Panc1 (cell line): ENCODE measurements at regions not wholly inside any gene's neighbourhood (a gene's known extent, or its start where the extent isn't known, plus 50 kb on each side); places are given as distances from the start of the nearest gene placed in this dataset.

Experiments
- ATAC-seq: fragments of 200-7000 bp; cut with Tn5 transposase; 2 replicates; pipeline ENCODE4 v1.9.1; 2020; ENCODE audit warnings: mild to moderate bottlenecking, moderate library complexity
- BruUV-seq: library from RNA; stranded (reverse); fragments of 400-500 nt; replicated peaks from 2 replicates; lab custom pipeline; 2021; lab: Mats Ljungman, UMichigan
- CTCF ChIA-PET: fragments of 300-600 bp; sonication (Branson Sonifier 250); formaldehyde crosslinking; loops from one replicate; lab custom pipeline; 2022; ENCODE audit warnings: antibody characterized with exemption; lab: Charles Lee
- POLR2A ChIA-PET: fragments of 300-600 bp; sonication (Branson Sonifier 250); formaldehyde crosslinking; loops from one replicate; lab custom pipeline; 2022; ENCODE audit warnings: antibody characterized with exemption; lab: Charles Lee
- DNase-seq: peaks from one replicate; pipeline ENCODE4 v3.0.0-alpha.2; 2010; ENCODE audit warnings: low read depth, low spot score
- H3K27ac ChIP-seq: 2 replicates; pipeline ENCODE4 v1.5.1; 2011; ENCODE audit warnings: mild to moderate bottlenecking, low read length, inconsistent platforms
- H3K27me3 ChIP-seq: fragments of 200-500 bp; sonication (Bioruptor generic); 2 replicates; pipeline ENCODE4 v1.6.0; 2014; ENCODE audit warnings: low read length, inconsistent platforms; ENCODE audit not compliant: control insufficient read depth, insufficient read depth
- H3K36me3 ChIP-seq: fragments of 200-500 bp; sonication (Bioruptor generic); 2 replicates; pipeline ENCODE4 v1.5.1; 2014; ENCODE audit warnings: inconsistent platforms, mild to moderate bottlenecking, low read length, moderate library complexity; ENCODE audit not compliant: control insufficient read depth, insufficient read depth
- H3K4me1 ChIP-seq: 2 replicates; pipeline ENCODE4 v1.5.1; 2011; ENCODE audit warnings: inconsistent platforms, mild to moderate bottlenecking, low read length, moderate library complexity; ENCODE audit not compliant: control insufficient read depth, insufficient read depth
- H3K4me3 ChIP-seq, 2 experiments: 2 replicates each; pipeline ENCODE4 v1.5.1; 2011 to 2012; ENCODE audit warnings: low read depth in 2 of 2, low read length in 2 of 2, mild to moderate bottlenecking in 2 of 2, inconsistent platforms in 1 of 2, moderate library complexity in 1 of 2
- H3K9me3 ChIP-seq: fragments of 200-500 bp; sonication (Bioruptor generic); 2 replicates; pipeline ENCODE4 v1.5.1; 2014; ENCODE audit warnings: low read depth, mild to moderate bottlenecking, inconsistent platforms, low read length, moderate library complexity; ENCODE audit not compliant: control insufficient read depth, insufficient read depth
- CTCF ChIP-seq: fragments of 450-650 bp; IDR thresholded peaks from 2 replicates; pipeline ENCODE4 v1.5.1; 2017; ENCODE audit warnings: mild to moderate bottlenecking
- POLR2AphosphoS5 ChIP-seq: IDR thresholded peaks from 2 replicates; pipeline ENCODE4 v1.6.1; 2012; ENCODE audit warnings: mild to moderate bottlenecking, low read depth, low read length, moderate library complexity
- SIN3A ChIP-seq: IDR thresholded peaks from 2 replicates; pipeline ENCODE4 v1.6.1; 2012; ENCODE audit warnings: low read depth, mild to moderate bottlenecking, low read length, moderate library complexity, borderline replicate concordance; ENCODE audit not compliant: insufficient read depth
- TCF7L2 ChIP-seq: IDR thresholded peaks from 2 replicates; pipeline ENCODE4 v1.6.1; 2011; ENCODE audit warnings: mild to moderate bottlenecking, low read depth, low read length, inconsistent platforms
- in situ Hi-C: cut with HindIII; loops from 2 replicates; pipeline ENCODE4 v1.10.0; 2016; ENCODE audit warnings: low sequenced_read_pairs, low pct_unique_long_range_greater_than_20kb
- intact Hi-C: fragments of 100-400 bp; cut with micrococcal nuclease; formaldehyde crosslinking; loops from one replicate; pipeline ENCODE4 v1.10.0; 2022; ENCODE audit not compliant: unreplicated experiment
- TF ChIP-seq, protein P1 (sequence below), 2 experiments: IDR thresholded peaks; 2 replicates each; pipeline ENCODE4 v1.6.1; 2011 to 2012; ENCODE audit warnings: low read depth in 2 of 2, control low read depth in 1 of 2, low read length in 1 of 2, mild to moderate bottlenecking in 1 of 2, moderate library complexity in 1 of 2; ENCODE audit not compliant: insufficient read depth in 1 of 2

DNA sequence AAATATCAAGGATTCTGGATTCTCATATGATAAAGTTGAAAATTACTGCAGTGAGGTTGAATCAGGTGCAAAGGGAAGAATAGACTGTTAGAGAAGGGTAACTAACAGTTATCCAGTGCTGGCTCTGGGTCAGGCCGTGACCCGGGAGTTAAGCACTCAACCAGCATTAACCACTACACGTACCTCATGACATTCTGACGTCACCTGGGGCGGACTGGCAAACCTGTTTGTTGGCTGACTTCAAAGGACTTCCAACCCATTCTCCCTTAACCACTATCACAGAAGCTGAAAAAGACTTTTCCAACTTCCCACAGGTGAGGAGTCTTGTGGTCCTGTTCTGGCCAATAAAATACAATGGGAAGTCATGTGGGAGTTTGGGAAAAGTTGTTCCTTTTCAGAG is 268.9 kb downstream of the ENC1 start:
- intact Hi-C loops = no loop called here
- ChIA-PET POLR2A (no interaction called here), CTCF (interaction anchor here (0.6 kb wide), 1 partner anchor 14 kb away, joined by 8 read pairs; no protein-coding TSS in a partner anchor)
- in situ Hi-C loops = no loop called here
- ATAC-seq = no peak
- Histone ChIP-seq H3K27ac (no peak overlapping the region), H3K27me3 (no peaks in the 10 kb centered on the region), H3K4me1 (no peaks in the 10 kb centered on the region), H3K4me3 (no peak overlapping the region), H3K9me3 (no peaks in the 10 kb centered on the region), H3K36me3 (no peaks in the 10 kb centered on the region)
- no peak for TF ChIP-seq POLR2AphosphoS5
- TF ChIP-seq CTCF = no peak
- no peak for TF ChIP-seq TCF7L2
- TF ChIP-seq, protein P1, sequence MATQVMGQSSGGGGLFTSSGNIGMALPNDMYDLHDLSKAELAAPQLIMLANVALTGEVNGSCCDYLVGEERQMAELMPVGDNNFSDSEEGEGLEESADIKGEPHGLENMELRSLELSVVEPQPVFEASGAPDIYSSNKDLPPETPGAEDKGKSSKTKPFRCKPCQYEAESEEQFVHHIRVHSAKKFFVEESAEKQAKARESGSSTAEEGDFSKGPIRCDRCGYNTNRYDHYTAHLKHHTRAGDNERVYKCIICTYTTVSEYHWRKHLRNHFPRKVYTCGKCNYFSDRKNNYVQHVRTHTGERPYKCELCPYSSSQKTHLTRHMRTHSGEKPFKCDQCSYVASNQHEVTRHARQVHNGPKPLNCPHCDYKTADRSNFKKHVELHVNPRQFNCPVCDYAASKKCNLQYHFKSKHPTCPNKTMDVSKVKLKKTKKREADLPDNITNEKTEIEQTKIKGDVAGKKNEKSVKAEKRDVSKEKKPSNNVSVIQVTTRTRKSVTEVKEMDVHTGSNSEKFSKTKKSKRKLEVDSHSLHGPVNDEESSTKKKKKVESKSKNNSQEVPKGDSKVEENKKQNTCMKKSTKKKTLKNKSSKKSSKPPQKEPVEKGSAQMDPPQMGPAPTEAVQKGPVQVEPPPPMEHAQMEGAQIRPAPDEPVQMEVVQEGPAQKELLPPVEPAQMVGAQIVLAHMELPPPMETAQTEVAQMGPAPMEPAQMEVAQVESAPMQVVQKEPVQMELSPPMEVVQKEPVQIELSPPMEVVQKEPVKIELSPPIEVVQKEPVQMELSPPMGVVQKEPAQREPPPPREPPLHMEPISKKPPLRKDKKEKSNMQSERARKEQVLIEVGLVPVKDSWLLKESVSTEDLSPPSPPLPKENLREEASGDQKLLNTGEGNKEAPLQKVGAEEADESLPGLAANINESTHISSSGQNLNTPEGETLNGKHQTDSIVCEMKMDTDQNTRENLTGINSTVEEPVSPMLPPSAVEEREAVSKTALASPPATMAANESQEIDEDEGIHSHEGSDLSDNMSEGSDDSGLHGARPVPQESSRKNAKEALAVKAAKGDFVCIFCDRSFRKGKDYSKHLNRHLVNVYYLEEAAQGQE (IDR thresholded peaks at IDR 0.05; ENCODE audit: insufficient read depth in 1 of 2, low read depth in 2 of 2, low read length in 1 of 2) = no peak
- TF ChIP-seq SIN3A = no peak
- no TSS peak for BruUV-seq
- no peak for DNase-seq

DNA sequence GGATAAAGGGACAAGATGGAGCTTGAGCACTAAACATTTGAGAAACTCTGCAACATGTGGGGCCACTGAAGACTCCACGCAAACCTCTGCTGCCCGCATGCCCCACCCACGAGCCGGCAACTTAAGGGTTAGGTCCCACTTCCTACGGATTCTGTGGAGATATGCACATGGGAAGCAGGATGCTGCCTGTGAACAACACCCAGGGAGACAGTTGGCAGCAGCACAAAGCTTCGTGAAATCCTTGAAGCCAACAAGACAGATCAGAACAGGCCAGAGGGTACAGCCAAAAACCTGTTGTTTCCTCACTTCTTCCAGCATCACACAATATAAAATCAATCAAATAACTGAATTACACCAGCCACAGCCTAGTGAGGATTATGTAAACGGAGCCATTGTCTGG is 270.4 kb downstream of the ENC1 start:
- H3K27me3 ChIP-seq = no peaks in the 10 kb centered on the region
- intact Hi-C loops = no loop called here
- in situ Hi-C loops = no loop called here
- no peak overlapping the region for H3K4me3 ChIP-seq
- H3K36me3 ChIP-seq = no peaks in the 10 kb centered on the region
- ChIA-PET POLR2A (no interaction called here), CTCF (interaction anchor here (0.6 kb wide), 1 partner anchor 34 kb away, joined by 3 read pairs; no protein-coding TSS in a partner anchor)
- ATAC-seq (no peak), DNase-seq (no peak)
- no TSS peak for BruUV-seq
- TF ChIP-seq TCF7L2 (no peak), SIN3A (no peak), CTCF (no peak), POLR2AphosphoS5 (no peak)
- TF ChIP-seq, protein P1 (IDR thresholded peaks at IDR 0.05; ENCODE audit: insufficient read depth in 1 of 2, low read depth in 2 of 2, low read length in 1 of 2) = no peak
- H3K9me3 ChIP-seq = no peaks in the 10 kb centered on the region; the same call in 1 of the 2 replicates
- H3K27ac ChIP-seq = no peak overlapping the region
- no peaks in the 10 kb centered on the region for H3K4me1 ChIP-seq
